GM13977 (cell line): ENCODE measurements at regions not wholly inside any gene's neighbourhood (a gene's known extent, or its start where the extent isn't known, plus 50 kb on each side); places are given as distances from the start of the nearest gene placed in this dataset.

Experiments used
- DNase-seq: peaks from one replicate; pipeline ENCODE4 v3.0.0; 2012; ENCODE audit warnings: low spot score
- in situ Hi-C: fragments of 300-500 bp; cut with MboI; formaldehyde crosslinking; loops from one replicate; pipeline ENCODE4 v1.12.0; 2022; ENCODE audit warnings: low sequenced_read_pairs, low pct_unique_long_range_greater_than_20kb, mixed read lengths, inconsistent platforms; ENCODE audit not compliant: unreplicated experiment
- TF ChIP-seq, protein P1 (sequence below): IDR thresholded peaks from 2 replicates; pipeline ENCODE4 v1.5.1; 2012; ENCODE audit warnings: mild to moderate bottlenecking, control low read depth; ENCODE audit not compliant: insufficient read depth; ENCODE audit errors: extremely low read depth, missing control alignments

DNA sequence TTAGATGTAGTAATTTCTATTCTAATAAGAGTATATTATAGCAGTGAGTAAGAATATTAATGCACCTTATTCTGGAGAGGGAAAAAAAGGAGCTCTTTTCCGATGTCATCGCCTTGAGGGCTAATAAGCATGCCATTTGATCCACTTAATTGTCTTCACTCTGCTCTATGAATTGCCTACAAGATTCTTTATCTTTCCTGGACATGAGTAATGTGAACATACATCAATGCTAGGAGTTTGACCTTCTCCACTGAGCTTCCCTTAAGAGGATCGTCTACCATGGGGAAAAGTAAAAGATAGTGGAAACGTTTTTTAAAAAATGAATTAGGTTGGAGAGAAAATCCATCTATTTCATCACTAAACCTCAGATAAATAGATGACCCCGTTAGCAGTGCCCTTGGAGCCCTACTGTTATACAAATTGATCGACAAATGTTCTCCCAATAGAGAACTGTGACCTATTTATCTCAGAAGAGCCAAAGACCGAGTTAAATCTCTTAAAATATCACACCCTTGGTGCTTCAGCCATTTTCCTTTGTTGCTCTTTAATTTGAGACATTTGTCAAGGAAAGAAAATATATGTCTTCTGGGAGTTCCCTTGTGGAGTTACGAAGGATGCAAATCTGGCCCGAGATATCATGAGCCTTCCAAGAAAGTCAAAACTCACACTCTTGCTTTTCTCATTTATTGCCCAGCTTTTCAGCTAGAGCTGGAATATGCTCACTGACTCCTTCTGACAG, 898.5 kb downstream of the KCNJ2 start:
- DNase-seq = no peak
- in situ Hi-C loops = no loop called here
- TF ChIP-seq, protein P1, sequence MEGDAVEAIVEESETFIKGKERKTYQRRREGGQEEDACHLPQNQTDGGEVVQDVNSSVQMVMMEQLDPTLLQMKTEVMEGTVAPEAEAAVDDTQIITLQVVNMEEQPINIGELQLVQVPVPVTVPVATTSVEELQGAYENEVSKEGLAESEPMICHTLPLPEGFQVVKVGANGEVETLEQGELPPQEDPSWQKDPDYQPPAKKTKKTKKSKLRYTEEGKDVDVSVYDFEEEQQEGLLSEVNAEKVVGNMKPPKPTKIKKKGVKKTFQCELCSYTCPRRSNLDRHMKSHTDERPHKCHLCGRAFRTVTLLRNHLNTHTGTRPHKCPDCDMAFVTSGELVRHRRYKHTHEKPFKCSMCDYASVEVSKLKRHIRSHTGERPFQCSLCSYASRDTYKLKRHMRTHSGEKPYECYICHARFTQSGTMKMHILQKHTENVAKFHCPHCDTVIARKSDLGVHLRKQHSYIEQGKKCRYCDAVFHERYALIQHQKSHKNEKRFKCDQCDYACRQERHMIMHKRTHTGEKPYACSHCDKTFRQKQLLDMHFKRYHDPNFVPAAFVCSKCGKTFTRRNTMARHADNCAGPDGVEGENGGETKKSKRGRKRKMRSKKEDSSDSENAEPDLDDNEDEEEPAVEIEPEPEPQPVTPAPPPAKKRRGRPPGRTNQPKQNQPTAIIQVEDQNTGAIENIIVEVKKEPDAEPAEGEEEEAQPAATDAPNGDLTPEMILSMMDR = no peak

DNA sequence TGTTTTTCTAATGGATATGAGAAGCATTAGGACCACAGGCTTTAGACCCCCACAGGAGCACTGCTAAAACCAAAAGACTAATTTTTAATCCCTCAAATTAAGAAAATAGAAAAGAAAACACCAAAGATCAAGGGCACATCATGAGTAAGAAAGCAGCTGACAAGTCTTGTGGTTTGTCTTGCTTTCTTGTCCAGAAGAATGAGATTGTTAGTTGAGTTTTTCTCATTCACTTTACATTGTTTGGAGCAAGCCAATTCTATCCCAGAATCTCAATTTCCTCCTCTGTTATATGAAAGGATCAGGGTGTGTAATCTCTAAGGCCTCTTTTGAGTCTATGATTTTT, 899.0 kb downstream of the KCNJ2 start:
- in situ Hi-C loops = no loop called here
- DNase-seq = no peak
- TF ChIP-seq, protein P1 = no peak

DNA sequence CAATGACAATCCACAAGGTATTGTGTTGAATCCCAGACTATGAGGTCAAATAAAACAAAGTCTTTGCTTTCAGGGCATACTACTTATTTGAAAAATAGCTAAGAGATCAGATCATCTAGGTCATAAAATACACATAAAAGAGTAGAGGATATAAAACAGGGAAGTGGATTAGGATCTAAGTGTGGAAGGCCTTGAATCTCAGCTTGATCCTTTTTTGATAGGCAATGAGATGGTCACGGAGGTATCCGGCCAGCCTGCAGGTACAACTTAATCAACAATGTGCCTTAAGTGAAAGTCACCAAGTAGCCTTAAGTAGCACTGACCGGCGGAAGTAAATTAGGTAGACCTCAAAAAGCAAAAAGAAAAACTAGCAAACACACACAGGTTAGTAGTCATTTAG, 901.7 kb downstream of the KCNJ2 start:
- no peak for DNase-seq
- TF ChIP-seq, protein P1 = no peak
- in situ Hi-C loops = no loop called here

DNA sequence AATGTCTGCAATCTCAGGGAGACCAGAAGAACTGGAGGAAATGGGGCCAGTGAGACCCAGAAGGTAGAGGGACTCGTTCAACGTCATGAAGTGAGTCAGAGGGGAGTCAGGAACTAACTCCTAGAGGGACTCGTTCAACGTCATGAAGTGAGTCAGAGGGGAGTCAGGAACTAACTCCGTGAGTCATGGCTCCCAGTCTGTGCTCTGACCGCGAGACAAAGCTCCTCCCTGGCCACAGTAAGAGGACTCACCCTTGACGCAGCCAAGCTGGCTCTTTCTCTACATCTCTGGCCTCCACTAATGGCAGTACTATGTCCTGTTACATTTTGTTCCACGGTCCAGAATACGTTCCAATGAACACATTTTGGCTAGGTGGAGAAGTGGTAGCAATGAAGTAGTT, 902.5 kb downstream of the KCNJ2 start:
- TF ChIP-seq, protein P1 = no peak
- in situ Hi-C loops = no loop called here
- DNase-seq = no peak

DNA sequence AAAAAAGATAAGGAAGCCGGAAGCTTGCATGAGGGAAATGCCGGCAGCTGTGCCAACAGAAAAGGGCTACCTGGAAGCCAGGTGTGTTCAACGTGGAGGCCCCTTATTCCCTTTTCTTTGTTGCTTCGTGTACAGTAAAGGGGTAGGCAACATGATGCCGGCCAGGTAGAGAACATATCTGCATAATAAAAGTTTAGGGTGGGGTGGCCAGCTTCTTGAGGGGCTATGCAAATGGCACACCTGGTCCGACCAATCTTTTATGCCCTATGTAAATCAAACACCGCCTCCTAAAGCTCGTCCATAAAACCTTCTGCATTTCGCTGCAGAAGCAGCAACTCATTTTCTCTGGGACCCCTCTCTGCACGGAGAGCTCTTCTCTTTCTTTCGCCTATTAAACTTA, 911.6 kb downstream of the KCNJ2 start:
- TF ChIP-seq, protein P1 = no peak
- DNase-seq = no peak
- in situ Hi-C loops = no loop called here

DNA sequence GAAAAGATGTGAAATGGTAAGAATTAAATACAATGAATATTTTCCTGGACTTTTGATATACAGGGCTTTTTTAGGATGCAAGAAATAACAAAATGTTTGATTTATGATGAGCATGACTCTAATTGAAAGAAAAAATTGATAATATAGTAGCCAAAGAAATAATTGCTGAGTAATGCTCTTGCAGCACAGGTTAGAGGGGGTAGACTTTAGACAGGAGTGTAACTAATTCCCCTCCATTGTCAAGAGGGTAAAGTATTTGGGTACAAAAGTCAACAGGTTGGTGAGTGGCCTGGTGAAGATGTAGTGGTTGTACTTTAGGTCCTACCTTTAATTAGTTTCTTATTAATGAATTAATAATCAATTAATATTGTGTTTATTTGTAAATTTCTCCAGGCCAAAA, 912.3 kb downstream of the KCNJ2 start:
- DNase-seq = no peak
- in situ Hi-C loops = no loop called here

More for the DNA sequence above, 912.3 kb downstream of the KCNJ2 start:
- TF ChIP-seq, protein P1 = no peak
